Endothelial cell of umbilical vein (primary cell): ENCODE measurements at regions not wholly inside any gene's neighbourhood (a gene's known extent, or its start where the extent isn't known, plus 50 kb on each side); places are given as distances from the start of the nearest gene placed in this dataset.

Experiments
- BruUV-seq: library from RNA; stranded (reverse); fragments of 400-500 nt; replicated peaks from 2 replicates; lab custom pipeline; 2021; lab: Mats Ljungman, UMichigan
- CTCF ChIA-PET: fragments of 300-600, 350-600 bp; sonication (Branson Sonifier 250); formaldehyde crosslinking; loops from one replicate; lab custom pipeline; 2021; ENCODE audit warnings: antibody characterized with exemption, inconsistent platforms; lab: Charles Lee
- POLR2A ChIA-PET: fragments of 300-600, 350-600 bp; sonication (Branson Sonifier 250); formaldehyde crosslinking; loops from one replicate; lab custom pipeline; 2021; ENCODE audit warnings: antibody characterized with exemption, inconsistent platforms; lab: Charles Lee
- DNase-seq: peaks from one replicate; pipeline ENCODE4 v3.0.0-alpha.2; 2011; ENCODE audit warnings: low read depth, low spot score
- FAIRE-seq: peaks from 2 replicates; lab custom pipeline; 2011; peaks lifted over from hg19 to GRCh38; lab: Jason Lieb, UNC
- H2AFZ ChIP-seq: 2 replicates; pipeline ENCODE4 v1.6.0; 2012; ENCODE audit warnings: low read depth, low read length, control low read depth, inconsistent platforms
- H3K27ac ChIP-seq: 2 replicates; pipeline ENCODE4 v1.5.1; 2011; ENCODE audit warnings: low read depth, mild to moderate bottlenecking, control low read depth, low read length, moderate library complexity; ENCODE audit not compliant: insufficient read depth
- H3K27me3 ChIP-seq, 2 experiments: 2 replicates each; pipeline versions ENCODE4 v1.6.0 to v1.6.1; 2011; ENCODE audit warnings: low read length in 2 of 2, mixed read lengths in 1 of 2; ENCODE audit not compliant: control insufficient read depth in 2 of 2, insufficient read depth in 2 of 2
- H3K36me3 ChIP-seq, 2 experiments: 2 replicates in 1 of 2; 3 replicates in 1 of 2; pipeline ENCODE4 v1.5.1; 2011; ENCODE audit warnings: low read length in 2 of 2, mild to moderate bottlenecking in 1 of 2, moderate library complexity in 1 of 2; ENCODE audit not compliant: control insufficient read depth in 2 of 2, insufficient read depth in 2 of 2; ENCODE audit errors: extremely low read depth in 1 of 2
- H3K4me1 ChIP-seq: 3 replicates; pipeline ENCODE4 v1.5.1; 2011; ENCODE audit warnings: mild to moderate bottlenecking, low read length; ENCODE audit not compliant: control insufficient read depth, insufficient read depth; ENCODE audit errors: extremely low read depth
- H3K4me2 ChIP-seq: 2 replicates; pipeline ENCODE4 v1.6.1; 2011; ENCODE audit warnings: low read length, control low read depth, mixed read lengths; ENCODE audit not compliant: insufficient read depth
- H3K4me3 ChIP-seq, 3 experiments: fragments of 200-600 bp in 1 of 3; sonication (generic), shearing (Covaris generic) in 1 of 3; replicated peaks in 1 of 3; 2 replicates each; pipeline ENCODE4 v1.5.1; 2011 to 2016; ENCODE audit warnings: control low read depth in 3 of 3, low read length in 3 of 3, mild to moderate bottlenecking in 2 of 3, inconsistent platforms in 1 of 3, low read depth in 1 of 3, moderate library complexity in 1 of 3; ENCODE audit not compliant: insufficient read depth in 1 of 3
- H3K79me2 ChIP-seq: 2 replicates; pipeline ENCODE4 v1.6.0; 2012; ENCODE audit warnings: low read length, inconsistent platforms; ENCODE audit not compliant: control insufficient read depth, insufficient read depth
- H3K9ac ChIP-seq: replicated peaks from 2 replicates; pipeline ENCODE3; 2011; ENCODE audit warnings: low read length, control low read depth; ENCODE audit not compliant: insufficient read depth; ENCODE audit errors: extremely low read depth
- H3K9me1 ChIP-seq: replicated peaks from 3 replicates; pipeline ENCODE4 v1.6.0; 2011; ENCODE audit warnings: mild to moderate bottlenecking, low read length; ENCODE audit not compliant: control insufficient read depth, insufficient read depth; ENCODE audit errors: extremely low read depth
- H3K9me3 ChIP-seq: replicated peaks from 2 replicates; pipeline ENCODE4 v1.5.1; 2012; ENCODE audit warnings: low read length, inconsistent platforms; ENCODE audit not compliant: control insufficient read depth, insufficient read depth
- H4K20me1 ChIP-seq: replicated peaks from 2 replicates; pipeline ENCODE3; 2011; ENCODE audit warnings: mild to moderate bottlenecking, low read length; ENCODE audit not compliant: control insufficient read depth, insufficient read depth; ENCODE audit errors: extremely low read depth
- EZH2 ChIP-seq: IDR thresholded peaks from 2 replicates; pipeline ENCODE4 v1.6.1; 2012; ENCODE audit warnings: borderline replicate concordance, low read depth, mild to moderate bottlenecking, moderate library complexity, low read length, inconsistent platforms; ENCODE audit not compliant: severe bottlenecking
- FOS ChIP-seq: IDR thresholded peaks from 2 replicates; pipeline ENCODE4 v1.6.1; 2011; ENCODE audit warnings: mild to moderate bottlenecking, low read length, moderate library complexity, borderline replicate concordance; ENCODE audit not compliant: insufficient read depth
- GATA2 ChIP-seq: IDR thresholded peaks from 2 replicates; pipeline ENCODE4 v1.7.0; 2011; ENCODE audit warnings: low read depth, mild to moderate bottlenecking, moderate library complexity, mixed read lengths, low read length; ENCODE audit not compliant: insufficient read length, insufficient read depth
- MYC ChIP-seq: IDR thresholded peaks from one replicate; pipeline ENCODE4 v1.6.1; 2011; ENCODE audit warnings: mild to moderate bottlenecking, low read depth, low read length
- POLR2AphosphoS5 ChIP-seq: IDR thresholded peaks from 2 replicates; pipeline ENCODE4 v1.6.1; 2012; ENCODE audit warnings: low read depth, mild to moderate bottlenecking, control low read depth, low read length, moderate library complexity; ENCODE audit not compliant: insufficient read depth
- dilution Hi-C: fragments of 300-500 bp; cut with MboI; formaldehyde crosslinking; loops from one replicate; pipeline ENCODE4 v1.15.0; 2019; ENCODE audit warnings: low sequenced_read_pairs; ENCODE audit not compliant: extremely low pct_ligation_motif_present
- intact Hi-C: fragments of 100-400 bp; cut with micrococcal nuclease; formaldehyde crosslinking; loops from one replicate; pipeline ENCODE4 v1.10.0; 2022
- TF ChIP-seq, protein P1 (sequence below), 2 donors: IDR thresholded peaks; 1 replicate in 1 of 2; 2 replicates in 1 of 2; pipeline ENCODE4 v1.5.1; 2011; ENCODE audit warnings: low read length in 2 of 2, mild to moderate bottlenecking in 2 of 2, moderate library complexity in 2 of 2, control low read depth in 1 of 2, inconsistent platforms in 1 of 2, low read depth in 1 of 2; ENCODE audit not compliant: insufficient read depth in 1 of 2; ENCODE audit errors: extremely low read depth in 1 of 2

GRCh38 chr5:97545446-97545845 lies 362.4 kb upstream of the RIOK2 start:
- Histone ChIP-seq H2AFZ (no peak overlapping the region), H3K4me3 (no peak overlapping the region), H4K20me1 (no peaks in the 10 kb centered on the region), H3K79me2 (no peaks in the 10 kb centered on the region), H3K9ac (no peak overlapping the region), H3K9me1 (no peaks in the 10 kb centered on the region), H3K9me3 (no peaks in the 10 kb centered on the region), H3K4me2 (no peak overlapping the region), H3K27ac (no peak overlapping the region), H3K36me3 (no peaks in the 10 kb centered on the region), H3K27me3 (no peaks in the 10 kb centered on the region), H3K4me1 (peaks cover 23% of the 10 kb centered on the region)
- no peak for DNase-seq
- ChIA-PET CTCF (interaction anchor here (1.1 to 2.6 kb wide), 4 partner anchors 11 to 314 kb away, joined by 3 to 20 read pairs (median 4); no protein-coding TSS in a partner anchor), POLR2A (no interaction called here)
- intact Hi-C loops, result loop anchor here (5.0 kb wide), 1 partner anchor 1227 kb away; the partner anchor contains the start of gene RGMB
- TF ChIP-seq, protein P1, sequence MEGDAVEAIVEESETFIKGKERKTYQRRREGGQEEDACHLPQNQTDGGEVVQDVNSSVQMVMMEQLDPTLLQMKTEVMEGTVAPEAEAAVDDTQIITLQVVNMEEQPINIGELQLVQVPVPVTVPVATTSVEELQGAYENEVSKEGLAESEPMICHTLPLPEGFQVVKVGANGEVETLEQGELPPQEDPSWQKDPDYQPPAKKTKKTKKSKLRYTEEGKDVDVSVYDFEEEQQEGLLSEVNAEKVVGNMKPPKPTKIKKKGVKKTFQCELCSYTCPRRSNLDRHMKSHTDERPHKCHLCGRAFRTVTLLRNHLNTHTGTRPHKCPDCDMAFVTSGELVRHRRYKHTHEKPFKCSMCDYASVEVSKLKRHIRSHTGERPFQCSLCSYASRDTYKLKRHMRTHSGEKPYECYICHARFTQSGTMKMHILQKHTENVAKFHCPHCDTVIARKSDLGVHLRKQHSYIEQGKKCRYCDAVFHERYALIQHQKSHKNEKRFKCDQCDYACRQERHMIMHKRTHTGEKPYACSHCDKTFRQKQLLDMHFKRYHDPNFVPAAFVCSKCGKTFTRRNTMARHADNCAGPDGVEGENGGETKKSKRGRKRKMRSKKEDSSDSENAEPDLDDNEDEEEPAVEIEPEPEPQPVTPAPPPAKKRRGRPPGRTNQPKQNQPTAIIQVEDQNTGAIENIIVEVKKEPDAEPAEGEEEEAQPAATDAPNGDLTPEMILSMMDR (IDR thresholded peaks at IDR 0.05; ENCODE audit: extremely low read depth in 1 of 2, insufficient read depth in 1 of 2, low read depth in 1 of 2, low read length in 2 of 2), result no peak
- TF ChIP-seq GATA2 (no peak), MYC (no peak), FOS (no peak)
- no TSS peak for BruUV-seq
- dilution Hi-C loops, result no loop called here
- no peak for FAIRE-seq

DNA sequence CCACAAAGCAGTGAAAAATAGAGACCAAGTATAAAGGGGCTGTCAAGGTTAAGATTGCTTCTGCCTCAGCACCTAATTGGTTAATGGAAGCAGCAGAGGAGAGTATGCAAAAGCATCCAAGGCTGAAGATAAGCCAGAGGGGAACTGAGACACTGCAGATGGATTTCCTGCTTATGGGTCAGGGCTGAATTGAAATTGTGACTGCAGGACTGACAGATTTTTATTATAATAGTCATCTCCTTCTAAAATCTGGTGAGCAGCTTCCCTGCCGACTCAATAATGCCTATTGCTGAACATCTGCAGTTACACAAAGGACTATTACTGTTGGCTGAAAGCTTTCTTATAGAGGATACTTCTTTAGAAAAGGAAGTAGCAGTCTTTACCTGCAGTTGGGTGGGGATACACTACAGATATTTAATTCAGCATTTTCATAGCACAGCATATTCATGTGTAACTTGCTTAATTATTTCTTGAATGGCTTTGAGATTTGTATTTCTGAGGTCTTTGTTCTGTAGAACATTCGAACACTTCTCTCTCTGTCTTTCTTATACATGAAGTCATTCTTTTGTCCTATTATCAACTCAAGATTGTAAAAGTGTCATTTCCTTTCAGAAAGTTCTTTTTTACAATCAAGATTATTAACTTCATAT lies 363.0 kb upstream of the RIOK2 start:
- Histone ChIP-seq H3K27ac (peak overlapping the region; percentile 42), H3K9ac (no peak overlapping the region), H4K20me1 (no peaks in the 10 kb centered on the region), H3K9me3 (no peaks in the 10 kb centered on the region), H3K79me2 (no peaks in the 10 kb centered on the region), H3K9me1 (no peaks in the 10 kb centered on the region), H3K4me1 (peaks cover 23% of the 10 kb centered on the region), H3K4me2 (peak overlapping the region; percentile 33), H3K4me3 (no peak overlapping the region), H2AFZ (peak overlapping the region; percentile 65), H3K36me3 (no peaks in the 10 kb centered on the region), H3K27me3 (no peaks in the 10 kb centered on the region)
- intact Hi-C loops (loop anchor here (5.0 kb wide), 1 partner anchor 1226 kb away; the partner anchor contains the start of gene RGMB), dilution Hi-C loops (no loop called here)
- ChIA-PET POLR2A (no interaction called here), CTCF (interaction anchor here (1.1 to 2.6 kb wide), 4 partner anchors 12 to 315 kb away, joined by 3 to 20 read pairs (median 4); no protein-coding TSS in a partner anchor)
- TF ChIP-seq EZH2 (no peak), FOS (peak; percentile 69), POLR2AphosphoS5 (peak; percentile 37), GATA2 (peak; percentile 88)
- peak; percentile 69 for FAIRE-seq
- peak; percentile 66 for DNase-seq
- BruUV-seq, result TSS peak; percentile 76
